GM10248 (cell line): ENCODE measurements at regions not wholly inside any gene's neighbourhood (a gene's known extent, or its start where the extent isn't known, plus 50 kb on each side); places are given as distances from the start of the nearest gene placed in this dataset.

Experiments used
- CTCF ChIA-PET: fragments of 300-600 bp; sonication (Branson Sonifier 250); formaldehyde crosslinking; extraction: SDS; loops from one replicate; lab custom pipeline; 2021; ENCODE audit warnings: antibody characterized with exemption; lab: Yijun Ruan, JAX
- POLR2A ChIA-PET: fragments of 350-650 bp; sonication (Branson Sonifier 250); formaldehyde crosslinking; extraction: SDS; loops from one replicate; lab custom pipeline; 2020; ENCODE audit warnings: antibody characterized with exemption; lab: Yijun Ruan, JAX
- DNase-seq: peaks from one replicate; pipeline ENCODE4 v3.0.0; 2012; ENCODE audit errors: extremely low spot score
- TF ChIP-seq, protein P1 (sequence below): IDR thresholded peaks from 2 replicates; pipeline ENCODE4 v1.5.1; 2012; ENCODE audit warnings: mild to moderate bottlenecking, low read depth; ENCODE audit errors: extremely low read depth, missing control alignments, control extremely low read depth

DNA sequence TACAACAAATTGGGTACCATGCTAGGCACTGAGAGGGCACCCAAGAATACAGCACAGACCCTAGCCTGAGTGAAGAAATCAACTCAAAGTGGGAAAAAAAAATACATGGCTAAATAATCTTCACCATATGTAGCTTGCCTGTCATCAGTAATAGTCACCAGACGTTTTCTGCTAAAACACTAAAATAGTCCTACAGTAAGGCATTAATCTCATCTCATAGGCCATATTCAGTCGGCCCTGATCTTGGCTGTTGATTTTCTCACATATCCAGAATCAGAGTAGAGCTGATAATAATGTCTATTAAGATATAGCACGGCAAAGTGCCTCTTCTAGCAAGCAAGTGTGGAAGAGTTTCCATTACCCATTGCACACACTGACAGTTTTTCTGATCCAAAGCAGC is 322.1 kb upstream of the SLC30A5 start:
- TF ChIP-seq, protein P1, sequence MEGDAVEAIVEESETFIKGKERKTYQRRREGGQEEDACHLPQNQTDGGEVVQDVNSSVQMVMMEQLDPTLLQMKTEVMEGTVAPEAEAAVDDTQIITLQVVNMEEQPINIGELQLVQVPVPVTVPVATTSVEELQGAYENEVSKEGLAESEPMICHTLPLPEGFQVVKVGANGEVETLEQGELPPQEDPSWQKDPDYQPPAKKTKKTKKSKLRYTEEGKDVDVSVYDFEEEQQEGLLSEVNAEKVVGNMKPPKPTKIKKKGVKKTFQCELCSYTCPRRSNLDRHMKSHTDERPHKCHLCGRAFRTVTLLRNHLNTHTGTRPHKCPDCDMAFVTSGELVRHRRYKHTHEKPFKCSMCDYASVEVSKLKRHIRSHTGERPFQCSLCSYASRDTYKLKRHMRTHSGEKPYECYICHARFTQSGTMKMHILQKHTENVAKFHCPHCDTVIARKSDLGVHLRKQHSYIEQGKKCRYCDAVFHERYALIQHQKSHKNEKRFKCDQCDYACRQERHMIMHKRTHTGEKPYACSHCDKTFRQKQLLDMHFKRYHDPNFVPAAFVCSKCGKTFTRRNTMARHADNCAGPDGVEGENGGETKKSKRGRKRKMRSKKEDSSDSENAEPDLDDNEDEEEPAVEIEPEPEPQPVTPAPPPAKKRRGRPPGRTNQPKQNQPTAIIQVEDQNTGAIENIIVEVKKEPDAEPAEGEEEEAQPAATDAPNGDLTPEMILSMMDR: no peak
- CTCF ChIA-PET: interaction anchor here (1.0 to 1.4 kb wide), 2 partner anchors 15 to 31 kb away, joined by 3 read pairs; no protein-coding TSS in a partner anchor
- POLR2A ChIA-PET: no interaction called here
- no peak for DNase-seq

DNA sequence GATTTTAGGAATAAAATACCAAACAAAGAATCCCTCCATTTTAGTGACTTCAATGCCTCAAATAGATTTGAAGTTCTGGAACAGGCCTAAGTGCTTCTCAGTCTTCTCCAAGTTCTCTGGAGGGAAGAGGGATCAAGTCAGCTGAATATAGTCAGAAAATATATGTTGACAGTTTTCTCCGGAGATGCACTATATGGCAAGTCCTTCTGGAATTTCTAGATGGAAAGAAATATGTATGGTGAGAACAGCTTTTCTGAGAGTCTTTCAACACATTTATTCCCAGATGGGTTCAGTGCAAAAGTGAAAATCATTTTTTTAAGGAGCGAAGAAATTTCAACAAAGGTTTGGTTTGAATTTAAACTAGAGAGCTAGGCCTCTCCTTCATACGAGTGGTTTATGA is 317.4 kb upstream of the SLC30A5 start:
- no peak for DNase-seq
- CTCF ChIA-PET: interaction anchor here (0.8 kb wide), 1 partner anchor 24 kb away, joined by 3 read pairs; no protein-coding TSS in a partner anchor
- POLR2A ChIA-PET: no interaction called here
- TF ChIP-seq, protein P1: no peak

DNA sequence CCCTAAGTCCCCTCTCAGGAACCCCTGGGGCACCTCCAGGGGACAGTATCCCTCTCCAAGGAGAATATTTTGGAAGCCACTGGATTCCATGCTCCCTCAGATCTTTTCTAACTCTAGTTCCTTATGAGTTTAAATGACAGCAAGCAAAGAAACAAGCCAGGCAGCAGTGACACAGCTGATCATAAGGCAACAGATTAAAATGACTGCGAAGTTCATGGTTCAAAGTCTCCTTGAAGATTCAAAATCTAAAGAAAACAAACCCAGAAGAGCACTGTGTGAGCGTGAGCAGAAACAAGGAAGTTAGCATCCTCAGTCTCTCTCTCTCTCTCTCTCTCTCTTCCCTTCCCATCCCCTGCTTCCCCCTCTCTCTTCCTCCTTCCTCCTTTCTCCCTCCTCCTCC is 316.7 kb upstream of the SLC30A5 start:
- TF ChIP-seq, protein P1: no peak
- no peak for DNase-seq
- ChIA-PET POLR2A (no interaction called here), CTCF (interaction anchor here (0.8 kb wide), 1 partner anchor 25 kb away, joined by 3 read pairs; no protein-coding TSS in a partner anchor)

DNA sequence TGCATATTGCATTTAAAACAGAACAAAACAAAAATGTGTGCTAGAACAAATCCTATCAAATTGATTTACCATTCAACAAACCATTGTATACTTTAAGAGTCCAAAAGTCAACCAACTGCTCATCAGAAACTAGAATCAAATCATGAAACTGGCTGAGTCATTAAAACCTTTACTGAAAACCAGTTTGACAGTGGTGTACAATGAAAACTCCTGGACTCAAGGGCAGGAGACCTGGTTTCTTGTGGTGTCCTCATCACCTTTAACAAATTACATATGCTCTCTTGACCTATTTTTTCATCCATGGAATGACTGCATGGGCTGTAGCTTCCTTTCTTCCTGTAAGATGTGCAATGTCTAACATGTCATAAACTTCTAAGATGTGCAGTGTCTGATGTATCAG is 315.3 kb upstream of the SLC30A5 start:
- DNase-seq: no peak
- CTCF ChIA-PET: interaction anchor here (1.1 to 1.3 kb wide), 2 partner anchors 16 to 70 kb away, joined by 3 to 4 read pairs; no protein-coding TSS in a partner anchor
- POLR2A ChIA-PET: no interaction called here
- TF ChIP-seq, protein P1: no peak

DNA sequence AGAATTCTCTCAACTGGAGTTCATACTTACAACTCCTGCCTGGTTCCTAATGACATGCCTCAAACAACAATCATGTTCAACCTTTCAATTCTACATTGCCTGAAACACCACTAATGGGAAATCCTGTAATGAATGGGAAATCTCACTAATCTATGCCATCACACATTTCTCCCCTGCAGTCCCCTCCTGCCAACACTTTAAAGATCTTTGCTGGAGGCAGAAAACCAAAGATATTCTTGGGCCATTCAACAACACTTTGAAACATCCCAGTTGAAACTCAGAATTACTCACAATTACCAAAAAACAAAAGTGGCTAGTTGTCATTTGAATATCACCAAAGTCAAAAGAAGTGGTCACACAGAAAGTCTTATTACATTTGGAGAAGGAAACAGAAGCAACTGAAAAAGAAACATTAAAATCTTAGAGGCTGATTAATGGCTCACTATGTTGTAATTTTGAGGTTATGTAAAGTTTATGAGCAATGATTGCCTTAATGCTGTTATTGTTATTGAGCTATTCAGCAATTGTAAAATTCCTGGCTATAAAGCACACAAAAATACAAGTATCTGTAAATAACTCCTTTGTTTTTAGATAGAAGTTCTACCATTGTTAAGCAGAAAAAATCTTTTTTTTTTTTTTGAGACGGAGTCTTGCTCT is 313.4 kb upstream of the SLC30A5 start:
- TF ChIP-seq, protein P1: no peak
- no peak for DNase-seq
- POLR2A ChIA-PET: no interaction called here
- CTCF ChIA-PET: no interaction called here

DNA sequence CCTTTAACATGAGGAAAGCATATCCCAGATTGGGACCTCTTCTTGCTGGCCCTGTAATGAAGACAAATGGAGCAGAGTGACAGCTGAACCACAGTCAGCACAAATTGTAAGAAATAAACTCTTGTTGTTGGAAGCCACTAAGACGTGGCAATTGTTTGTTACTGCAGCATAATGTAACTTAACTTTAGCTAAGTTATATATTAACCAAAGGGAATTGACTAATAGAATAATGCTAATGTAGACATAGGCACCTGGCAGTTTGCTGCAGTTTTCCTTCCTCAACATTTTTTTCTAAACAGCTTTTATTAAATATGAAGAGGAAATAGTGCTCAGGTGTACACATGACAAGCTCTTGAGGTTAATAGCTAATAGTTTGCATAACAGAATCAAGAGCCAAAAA is 300.7 kb upstream of the SLC30A5 start:
- POLR2A ChIA-PET: no interaction called here
- CTCF ChIA-PET: no interaction called here
- no peak for DNase-seq
- TF ChIP-seq, protein P1: no peak
